GM19035 (cell line): ENCODE measurements at regions not wholly inside any gene's neighbourhood (a gene's known extent, or its start where the extent isn't known, plus 50 kb on each side); places are given as distances from the start of the nearest gene placed in this dataset.
A peak's percentile ranks its signal among the peaks of the same experiment; 100 is the strongest.

Source experiments
- ATAC-seq: cut with Tn5 transposase; IDR thresholded peaks from one replicate; pipeline ENCODE4 v1.9.1; 2021; ENCODE audit not compliant: unreplicated experiment

DNA sequence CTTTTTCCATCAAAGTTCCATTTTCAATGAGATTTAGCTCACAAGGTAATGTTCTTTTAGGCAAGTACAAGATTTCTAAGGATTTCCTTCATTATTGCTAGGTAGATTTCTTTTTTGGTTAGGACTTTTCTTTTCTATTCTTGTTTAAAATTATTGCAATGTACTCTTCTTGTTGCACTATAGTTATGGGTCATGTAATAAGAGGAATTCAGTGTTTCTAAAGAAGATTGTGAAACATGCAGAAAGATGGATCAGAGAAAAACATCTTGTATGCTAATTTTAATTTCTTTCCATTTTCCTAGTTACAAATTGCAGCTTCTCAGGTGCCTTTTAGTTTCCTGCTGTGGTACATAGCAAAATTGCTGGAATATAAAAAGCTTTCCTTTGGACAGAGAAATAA lies 56.1 kb downstream of the BTG1 start:
- no peak for ATAC-seq

DNA sequence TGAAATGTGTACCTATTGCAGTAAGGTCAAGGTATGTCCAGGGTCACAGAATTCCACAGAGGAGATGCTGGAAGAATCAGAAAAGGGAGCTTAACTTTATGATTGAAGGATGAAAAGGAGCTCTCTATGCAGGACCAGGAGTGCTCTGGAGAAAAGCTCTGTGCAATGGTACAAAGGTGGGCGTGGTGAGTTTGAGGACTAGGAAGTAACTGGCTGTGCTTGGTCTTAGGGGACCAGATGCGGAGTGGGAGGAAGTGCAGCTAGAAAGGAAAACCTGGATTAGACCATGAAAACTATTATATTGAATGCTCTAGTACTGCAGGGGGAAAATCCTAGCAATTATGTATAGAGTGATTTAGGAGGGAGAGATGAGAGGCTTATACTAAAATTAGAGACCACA lies 56.8 kb downstream of the BTG1 start:
- no peak for ATAC-seq

DNA sequence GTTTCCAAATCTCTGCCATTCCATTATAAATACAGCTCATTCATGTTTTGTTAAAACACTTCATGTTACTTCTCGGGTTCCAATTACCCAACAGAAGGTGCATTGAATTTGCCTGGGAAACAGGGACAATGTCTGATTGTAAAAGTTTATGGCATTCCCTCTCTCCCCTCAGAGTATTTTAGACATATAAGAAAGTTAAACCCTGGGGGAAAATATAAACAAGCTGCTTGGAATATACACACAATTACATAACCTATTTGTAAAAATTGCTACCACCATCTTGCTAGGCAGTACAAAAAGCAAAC lies 60.0 kb downstream of the BTG1 start:
- ATAC-seq, result no peak

DNA sequence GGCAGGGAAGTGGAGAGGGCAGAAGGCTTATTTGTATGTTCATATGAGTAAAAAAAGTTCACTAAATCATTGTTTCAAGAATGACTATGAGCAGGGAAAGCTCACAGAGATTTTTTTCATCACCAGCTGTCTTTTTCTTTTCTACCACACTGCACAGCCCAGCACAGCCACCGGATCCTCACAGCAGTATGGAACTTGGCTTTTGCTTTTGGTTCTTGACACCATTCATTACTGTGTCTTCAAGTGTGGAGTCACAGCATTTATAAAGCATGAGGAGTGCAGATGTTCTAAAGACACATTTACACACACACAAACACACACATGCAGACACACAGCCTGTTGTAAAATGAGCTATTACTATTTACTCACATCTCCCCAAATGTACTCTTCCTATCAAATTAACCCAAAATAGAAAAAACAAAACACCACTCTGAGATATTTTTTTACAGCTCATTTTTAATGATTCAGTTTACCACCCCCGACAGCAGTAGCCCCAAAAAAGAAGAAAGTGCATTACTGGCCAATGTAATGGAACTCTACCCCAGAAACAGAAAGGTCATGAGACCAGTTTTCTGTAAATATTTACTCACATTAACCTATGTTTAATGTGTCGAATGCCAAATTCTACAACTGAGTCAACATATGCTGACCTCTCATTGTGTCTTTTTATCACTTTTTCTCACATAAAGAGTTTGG lies 60.5 kb downstream of the BTG1 start:
- ATAC-seq, result no peak

DNA sequence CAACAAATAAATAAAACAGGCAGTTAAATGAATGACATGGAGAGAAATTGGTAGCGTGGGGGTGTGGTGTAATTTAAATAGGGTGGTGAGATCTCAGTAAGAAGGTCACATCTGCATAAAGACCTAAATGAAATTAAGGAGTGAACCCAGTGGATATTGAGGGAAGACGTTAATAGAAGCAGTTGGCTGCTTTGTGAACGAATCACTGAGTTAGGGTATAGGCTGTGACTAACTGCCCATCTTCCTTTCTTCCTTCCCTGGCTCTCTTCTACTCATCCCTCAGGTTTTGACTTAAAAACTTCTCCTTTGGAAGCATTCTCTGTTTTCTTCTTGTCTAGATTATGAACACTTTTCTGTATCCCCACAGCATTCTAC lies 64.7 kb downstream of the BTG1 start:
- ATAC-seq, result no peak

DNA sequence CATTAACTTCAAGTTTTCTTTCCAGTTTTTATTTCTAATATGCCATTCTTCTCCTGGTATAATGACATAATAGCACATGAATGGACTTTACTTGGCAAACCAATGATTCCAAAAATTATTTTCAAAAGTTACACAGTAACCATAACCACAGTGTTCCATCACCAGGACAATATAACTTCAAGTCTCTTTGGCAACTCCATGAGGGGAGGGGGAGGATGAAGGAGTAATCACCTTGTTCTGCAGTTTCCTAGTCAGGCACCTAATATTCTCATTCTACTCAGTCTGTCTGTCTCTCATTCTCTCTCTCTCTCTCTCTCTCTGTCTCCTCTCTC lies 66.6 kb downstream of the BTG1 start:
- no peak for ATAC-seq

DNA sequence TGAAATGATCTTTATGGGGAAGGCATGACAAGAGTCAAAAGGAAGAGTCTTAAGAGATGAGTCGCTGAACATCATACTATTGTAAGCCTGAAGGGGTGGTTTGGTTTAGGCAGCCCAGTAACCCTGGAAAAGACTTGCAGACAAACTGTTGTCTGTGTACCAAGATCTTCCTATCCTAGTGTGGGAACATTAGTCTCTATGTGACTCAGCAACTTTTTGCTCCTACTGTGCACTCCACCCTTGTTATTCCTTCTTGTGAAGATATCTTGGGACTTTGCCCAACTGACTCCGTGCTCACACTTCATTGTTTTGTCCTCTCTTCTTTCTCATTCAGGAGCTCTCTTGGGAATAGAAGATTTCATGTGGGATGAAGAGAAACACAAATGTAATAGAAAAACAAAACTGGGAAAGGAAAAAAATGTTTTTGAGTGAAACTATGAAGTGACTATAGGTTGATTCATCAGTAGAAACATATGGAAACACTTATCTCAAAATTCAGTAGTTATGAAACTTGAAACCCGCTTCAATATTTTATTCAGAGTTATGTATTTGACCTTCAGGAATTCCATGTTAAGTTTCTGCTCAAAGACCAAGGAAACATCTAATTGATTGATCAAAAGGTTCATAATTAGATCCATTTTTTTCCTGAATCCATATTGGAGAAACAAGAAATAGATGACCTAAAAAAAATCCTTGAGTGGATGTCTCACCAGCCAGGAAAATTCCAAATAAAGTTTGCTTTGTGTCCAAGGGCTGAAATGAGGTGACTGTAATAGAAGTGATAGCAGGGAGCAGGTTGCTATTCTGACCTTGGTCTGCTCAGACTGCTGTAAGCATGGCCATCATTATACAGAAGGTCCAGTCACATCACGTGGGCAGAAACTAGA lies 67.2 kb downstream of the BTG1 start:
- ATAC-seq, result no peak

DNA sequence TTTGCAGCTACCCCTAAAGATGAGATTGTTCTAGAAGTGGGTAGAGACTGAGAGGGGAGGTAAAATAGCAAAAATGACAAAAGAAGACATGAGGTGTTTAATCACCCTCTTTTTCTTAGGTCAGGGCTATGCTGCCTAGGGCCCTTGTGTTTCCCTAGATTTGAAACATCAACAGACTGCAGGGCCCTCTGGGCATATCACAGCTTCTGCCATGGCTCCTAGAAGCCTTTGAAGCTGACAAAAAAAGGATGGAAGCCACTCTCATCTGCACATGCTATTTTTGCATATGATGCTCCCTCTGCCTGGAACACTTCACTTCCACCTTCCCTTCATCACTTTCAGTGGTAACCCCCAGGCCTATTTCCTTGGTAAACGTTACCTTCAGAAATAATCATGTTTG lies 68.1 kb downstream of the BTG1 start:
- ATAC-seq, result no peak

DNA sequence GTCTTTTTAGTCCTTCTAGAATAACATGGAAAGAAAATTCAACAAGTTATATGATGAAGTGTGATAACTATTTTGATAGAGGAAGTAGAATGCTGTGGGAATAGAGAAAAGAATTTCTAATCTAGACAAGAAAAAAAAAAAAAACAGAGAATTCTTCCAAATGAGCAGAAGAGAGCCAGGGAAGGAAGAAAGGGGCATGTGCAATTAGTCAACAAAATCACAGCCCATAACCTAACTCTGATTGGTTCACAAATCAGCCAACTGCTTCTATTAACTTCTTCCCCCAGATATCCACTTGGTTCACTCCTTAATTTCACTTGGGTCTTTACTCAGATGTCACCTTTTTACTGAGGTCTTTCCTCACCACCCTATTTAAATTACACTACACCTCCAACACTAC lies 69.5 kb downstream of the BTG1 start:
- no peak for ATAC-seq

DNA sequence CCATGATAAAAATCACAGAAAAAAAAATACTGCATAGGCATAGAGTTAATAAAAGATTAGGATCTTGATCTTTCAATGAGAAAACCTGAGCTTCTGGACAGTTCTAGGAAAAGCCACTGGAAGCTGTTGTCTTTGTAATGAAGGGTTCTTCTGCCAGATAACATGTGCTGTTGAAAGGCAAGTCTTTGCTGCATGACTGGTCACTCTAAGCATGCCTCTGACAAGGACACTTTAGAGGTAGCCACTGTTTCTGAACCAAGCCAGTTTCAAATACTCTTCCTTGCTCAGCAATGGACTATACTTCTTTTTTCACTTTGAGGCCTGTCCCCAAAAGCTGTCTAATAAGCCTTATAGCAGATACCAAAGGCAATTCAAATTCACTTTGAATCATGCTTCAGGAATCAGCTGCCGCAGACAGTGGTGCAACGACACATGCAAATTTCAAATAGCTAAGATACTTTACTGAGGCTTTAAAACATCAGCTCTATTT lies 70.2 kb downstream of the BTG1 start:
- ATAC-seq, result no peak

DNA sequence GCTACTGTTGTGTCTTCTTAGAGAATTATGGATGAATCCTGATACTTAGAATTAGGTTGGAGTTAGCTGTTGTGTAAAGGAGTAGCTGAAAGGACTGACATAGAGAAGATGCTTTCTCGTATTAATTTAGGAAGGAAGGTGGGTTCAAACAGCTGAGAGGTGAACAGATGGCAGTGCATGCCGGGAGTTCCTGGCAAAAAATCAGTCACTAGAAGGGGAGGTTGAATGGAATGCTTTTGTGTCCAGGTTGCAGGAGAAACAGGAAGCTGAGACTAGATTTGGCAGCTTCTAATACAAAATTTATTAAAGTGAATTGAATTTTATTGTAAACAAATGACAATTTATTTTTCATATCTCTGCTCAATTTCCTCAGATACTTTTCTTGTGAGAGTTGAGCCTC lies 70.8 kb downstream of the BTG1 start:
- ATAC-seq, result no peak

DNA sequence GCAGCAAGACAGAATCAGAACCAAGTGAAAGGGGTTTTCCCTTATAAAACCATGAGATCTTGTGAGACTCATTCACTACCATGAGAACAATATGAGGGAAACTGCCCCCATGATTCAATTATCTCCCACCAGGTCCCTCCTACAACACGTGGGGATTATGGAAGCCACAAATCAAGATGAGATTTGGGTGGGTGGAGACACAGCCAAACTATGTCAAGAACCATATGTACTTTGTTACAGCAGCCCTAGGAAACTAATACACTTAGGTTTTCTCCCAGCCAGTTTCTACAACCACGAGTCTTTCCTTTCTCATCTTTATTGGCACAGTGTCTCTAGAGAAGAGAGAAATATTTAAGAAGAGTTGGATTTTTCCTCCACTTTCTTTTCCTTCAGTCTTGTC lies 72.6 kb downstream of the BTG1 start:
- no peak for ATAC-seq

DNA sequence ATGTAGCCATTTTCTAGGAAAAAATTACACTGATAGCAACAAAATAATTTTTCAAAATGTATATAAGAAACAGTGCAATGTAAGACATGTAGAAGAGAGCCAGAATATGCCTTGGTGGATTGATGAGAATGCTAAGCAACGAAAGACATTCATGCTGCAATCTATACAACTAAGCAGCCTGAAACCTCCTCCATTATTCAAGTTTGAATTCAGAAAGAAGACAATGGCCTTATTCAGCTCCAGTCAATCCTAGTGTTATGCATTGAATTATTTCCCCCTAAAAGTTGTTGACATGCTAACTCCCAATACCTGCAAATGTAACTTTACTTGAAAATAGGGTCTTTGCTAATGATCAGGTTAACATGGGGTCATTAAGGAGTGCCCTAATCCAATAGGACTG lies 73.5 kb downstream of the BTG1 start:
- ATAC-seq, result no peak

DNA sequence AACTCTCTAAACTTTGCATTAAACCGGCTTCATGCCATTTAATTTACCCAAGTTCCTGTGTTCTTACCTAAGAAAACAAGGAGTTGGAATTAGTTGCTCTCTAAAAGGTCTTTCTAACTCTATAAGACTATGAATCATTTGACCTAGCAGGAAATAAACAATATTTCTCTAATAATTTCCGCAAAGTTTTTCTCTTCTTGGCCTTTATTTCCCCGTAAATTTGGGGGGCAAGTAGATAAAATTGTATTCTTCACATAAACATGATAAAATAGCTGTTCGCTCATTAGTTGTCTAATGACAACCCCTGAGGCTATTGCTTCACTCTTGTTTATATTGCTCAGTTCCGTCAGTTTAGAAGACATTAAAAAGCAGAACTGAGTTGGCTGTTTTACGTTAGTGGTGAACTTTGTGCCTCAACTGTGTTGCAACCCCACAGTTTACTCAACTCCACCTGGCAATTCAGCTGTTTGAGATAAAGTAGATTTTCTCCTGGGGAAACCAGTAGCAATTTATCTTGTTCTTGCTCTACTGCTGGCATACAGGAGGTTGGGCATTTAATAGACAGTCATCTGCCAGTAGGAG lies 74.7 kb downstream of the BTG1 start:
- no peak for ATAC-seq

DNA sequence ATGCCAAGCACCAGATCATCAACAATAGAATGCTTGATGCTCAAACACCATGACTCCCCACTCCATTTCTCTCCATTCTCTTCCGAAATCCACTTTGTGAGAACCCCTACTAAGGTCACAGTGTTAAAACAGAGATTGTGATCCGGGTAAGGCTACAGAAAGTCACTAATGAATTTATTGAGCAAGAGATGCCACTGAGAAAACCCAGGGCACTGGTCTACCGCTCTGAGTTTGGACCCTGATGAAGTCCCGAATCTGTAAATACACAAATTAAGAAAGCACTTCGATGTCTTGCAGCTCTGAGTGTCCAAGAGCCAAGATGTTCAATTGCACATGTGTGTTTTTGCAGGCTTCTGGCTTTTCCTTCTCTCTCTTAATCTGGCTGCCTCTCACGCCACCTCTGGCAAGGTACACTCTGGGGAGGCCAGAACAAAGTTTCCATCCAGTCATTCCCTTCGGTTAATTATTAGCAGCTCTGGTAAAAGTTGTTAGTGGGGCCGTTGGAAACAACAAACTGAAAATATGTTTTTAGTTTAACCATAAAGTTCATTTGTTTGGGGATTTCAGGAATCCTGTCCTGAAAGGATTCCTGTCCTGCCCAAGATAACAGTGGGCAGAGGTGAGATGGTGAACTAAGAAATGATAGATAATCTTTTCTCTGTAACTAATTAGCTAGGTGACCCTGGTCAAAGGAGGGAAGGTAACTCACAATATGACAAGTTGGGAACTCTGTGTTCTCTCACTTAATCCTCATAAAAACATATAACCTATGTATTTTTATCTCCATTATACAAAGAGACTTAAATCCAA lies 75.4 kb downstream of the BTG1 start:
- ATAC-seq, result no peak

DNA sequence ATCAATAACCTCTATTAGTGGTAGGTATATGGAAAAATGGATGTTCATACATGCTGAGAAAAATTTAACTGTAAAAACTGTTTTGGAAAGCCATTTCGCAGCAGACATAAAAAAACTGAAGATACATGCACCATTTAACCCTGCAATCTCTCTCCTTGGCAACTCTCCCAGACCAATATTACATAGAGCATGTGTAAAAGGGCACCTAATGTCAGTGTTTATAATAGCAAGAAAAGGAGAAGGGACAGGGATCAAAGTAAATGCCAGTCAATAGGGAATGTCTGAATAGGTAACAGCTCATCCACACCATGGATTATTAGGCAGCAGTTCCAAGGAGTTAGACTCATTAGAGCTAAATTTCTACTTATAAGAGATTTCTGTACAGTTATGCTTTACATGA lies 77.2 kb downstream of the BTG1 start:
- ATAC-seq, result no peak

DNA sequence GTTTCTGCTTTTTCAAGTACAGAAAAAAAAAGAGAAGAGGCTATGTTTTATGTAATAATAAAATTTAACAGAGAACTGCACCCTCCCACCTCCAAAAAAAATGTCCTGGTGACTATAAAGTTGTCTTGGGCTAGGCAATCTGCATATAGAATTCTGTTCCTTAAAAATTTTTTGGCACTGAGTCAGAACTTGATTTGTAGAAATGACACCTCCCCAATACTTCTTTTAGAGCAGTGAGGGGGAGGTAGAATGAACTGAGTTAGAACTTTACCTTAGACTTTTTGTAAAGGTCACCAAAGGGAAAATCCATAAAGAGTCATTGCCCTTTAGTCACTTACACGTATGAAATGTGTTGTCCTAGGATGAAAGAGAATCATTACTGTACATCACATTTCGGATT lies 80.0 kb downstream of the BTG1 start:
- peak; percentile 41 for ATAC-seq

DNA sequence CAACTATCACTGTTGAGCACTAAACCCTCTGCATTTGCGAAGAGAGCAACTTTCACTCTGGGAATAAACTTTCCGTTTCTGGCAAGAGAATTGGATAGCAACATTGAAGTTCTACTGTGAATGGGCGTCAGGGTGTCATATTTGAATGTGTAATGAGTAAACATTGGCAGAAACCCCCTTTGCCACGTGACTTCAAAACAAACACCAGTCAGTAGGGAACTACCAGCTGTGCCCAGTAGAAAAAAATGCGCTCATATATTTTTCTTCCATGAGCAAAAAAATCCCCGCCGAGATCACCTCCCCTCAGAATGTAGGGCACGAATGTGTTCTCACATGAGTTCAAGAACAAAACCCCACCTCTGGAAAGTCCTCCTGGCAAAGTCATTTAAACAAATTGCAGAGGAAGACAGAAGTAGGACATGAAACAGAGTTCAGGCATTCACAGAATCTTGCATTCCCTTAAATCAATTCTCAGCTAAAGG lies 80.6 kb downstream of the BTG1 start:
- peak; percentile 64 for ATAC-seq

DNA sequence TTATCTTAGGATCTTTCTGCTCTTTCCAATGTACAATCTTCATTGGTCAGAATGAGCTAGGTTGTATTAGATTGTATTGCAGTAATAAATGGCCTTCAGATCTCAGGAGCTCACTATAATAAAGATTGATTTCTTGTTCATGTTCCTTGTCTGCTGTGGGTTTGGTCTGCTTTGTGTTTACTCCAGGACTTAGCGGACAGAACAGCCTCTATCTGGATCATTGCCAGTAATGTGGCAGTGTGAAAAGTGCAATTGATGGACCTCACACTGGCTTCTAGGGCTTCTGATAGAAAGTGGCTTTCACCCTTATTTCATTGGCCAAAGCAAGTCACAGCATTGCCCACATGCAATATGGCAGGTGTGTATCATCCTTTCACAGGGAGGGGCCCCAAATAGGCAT lies 81.2 kb downstream of the BTG1 start:
- ATAC-seq, result no peak

DNA sequence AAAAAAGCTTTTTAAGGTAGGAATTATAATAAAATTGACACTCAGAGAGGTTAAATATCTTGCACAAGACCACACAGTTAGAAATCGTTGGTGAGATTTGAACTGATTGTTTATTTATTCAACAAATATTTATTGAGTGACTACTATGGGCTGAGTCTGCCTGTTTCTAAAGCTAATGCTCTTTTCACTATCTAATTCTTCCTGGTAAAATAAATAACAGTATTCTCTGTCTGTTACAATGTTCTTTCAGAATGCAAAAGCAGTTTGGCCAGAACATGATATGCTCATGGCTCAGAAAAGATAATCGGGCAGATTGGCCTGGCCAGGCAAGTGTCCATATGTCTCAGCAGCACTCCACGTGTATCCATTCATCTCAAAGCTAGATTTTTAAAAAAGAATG lies 82.0 kb downstream of the BTG1 start:
- no peak for ATAC-seq
